K562 (cell line): ENCODE measurements at regions not wholly inside any gene's neighbourhood (a gene's known extent, or its start where the extent isn't known, plus 50 kb on each side); places are given as distances from the start of the nearest gene placed in this dataset.

Experiments used
- EP300 ChIP-seq: IDR thresholded peaks from 2 replicates; pipeline ENCODE4 v1.6.1; 2012; ENCODE audit warnings: low read length, improper control_type of control experiment
- POLR2A ChIP-seq: fragments of 450-650 bp; conservative IDR thresholded peaks from 2 replicates; pipeline ENCODE4 v1.6.1; 2016
- SP2 ChIP-seq: IDR thresholded peaks from 2 replicates; pipeline ENCODE4 v1.6.1; 2011; ENCODE audit warnings: mild to moderate bottlenecking, low read depth, low read length, moderate library complexity; ENCODE audit not compliant: poor library complexity, severe bottlenecking; ENCODE audit errors: extremely low read depth
- ZKSCAN8 ChIP-seq: fragments of 200-800 bp; sonication (Bioruptor generic); IDR thresholded peaks from 2 replicates; pipeline ENCODE4 v1.6.1; 2016; ENCODE audit warnings: missing genetic modification characterization, missing compliant biosample characterization
- ZNF224 ChIP-seq: sonication (generic); formaldehyde crosslinking; IDR thresholded peaks from 2 replicates; pipeline ENCODE4 v1.8.0; 2022; ENCODE audit warnings: mild to moderate bottlenecking, missing genetic modification reagents
- ZNF274 ChIP-seq: IDR thresholded peaks from 2 replicates; pipeline ENCODE4 v1.6.1; 2011; ENCODE audit warnings: low read depth, mild to moderate bottlenecking, low read length, moderate library complexity, borderline replicate concordance
- TF ChIP-seq, protein P1 (sequence below): IDR thresholded peaks from 2 replicates; pipeline ENCODE4 v1.6.1; 2012; ENCODE audit warnings: low read depth, low read length, improper control_type of control experiment, borderline replicate concordance
- TF ChIP-seq, protein P2 (sequence below), 2 experiments: fragments of 450-650 bp in 1 of 2; sonication (generic) in 1 of 2; formaldehyde crosslinking in 1 of 2; IDR thresholded peaks in 1 of 2; conservative IDR thresholded peaks in 1 of 2; 2 replicates each; pipeline versions ENCODE4 v1.6.1 to v1.8.1; 2016 to 2023; ENCODE audit warnings: mild to moderate bottlenecking in 2 of 2, moderate library complexity in 2 of 2, inconsistent platforms in 1 of 2, missing genetic modification reagents in 1 of 2
- TF ChIP-seq, protein P3 (sequence below), 3 experiments: IDR thresholded peaks in 2 of 3; conservative IDR thresholded peaks in 1 of 3; 2 replicates each; pipeline ENCODE4 v1.5.1; 2011 to 2012; ENCODE audit warnings: low read length in 3 of 3, mild to moderate bottlenecking in 3 of 3, control low read depth in 2 of 3, improper control_type of control experiment in 1 of 3, inconsistent platforms in 1 of 3, low read depth in 1 of 3, mixed read lengths in 1 of 3, moderate library complexity in 1 of 3; ENCODE audit not compliant: insufficient read depth in 2 of 3
- TF ChIP-seq, protein P4 (sequence below): fragments of 450-650 bp; IDR thresholded peaks from 2 replicates; pipeline ENCODE4 v1.6.1; 2016; ENCODE audit warnings: mild to moderate bottlenecking, moderate library complexity

DNA sequence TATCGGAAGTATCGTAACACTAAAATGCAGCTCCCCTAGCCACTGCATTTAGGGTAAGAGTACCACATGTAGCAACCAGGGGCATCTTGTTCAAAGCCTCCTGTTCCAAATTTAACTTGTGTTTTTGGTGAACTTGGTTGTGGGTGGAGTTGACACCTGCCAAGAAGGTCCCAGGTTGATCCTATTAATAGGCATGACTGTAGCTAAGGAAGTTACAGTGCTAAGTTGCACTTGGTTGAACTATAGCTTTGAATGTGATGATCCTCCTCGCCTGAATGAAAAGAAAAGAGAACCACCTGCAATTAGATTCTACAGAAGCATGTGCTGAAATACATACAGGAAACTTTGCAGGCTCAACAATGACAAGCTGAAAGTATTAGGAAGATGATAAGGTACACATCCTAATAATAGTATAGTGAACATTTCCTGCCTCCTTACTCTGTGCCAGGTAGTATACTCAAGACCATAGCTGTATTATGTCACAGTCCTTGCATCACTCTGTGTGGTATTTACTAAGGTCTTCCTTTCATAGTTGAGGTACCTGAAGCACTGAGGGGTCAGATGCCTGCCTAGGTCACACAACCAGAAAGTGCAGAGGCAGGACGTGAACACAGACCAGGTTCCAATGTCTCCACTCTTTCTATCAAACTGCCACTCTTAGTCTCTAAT, 64.5 kb upstream of the PIP5K1B start:
- TF ChIP-seq, protein P1, sequence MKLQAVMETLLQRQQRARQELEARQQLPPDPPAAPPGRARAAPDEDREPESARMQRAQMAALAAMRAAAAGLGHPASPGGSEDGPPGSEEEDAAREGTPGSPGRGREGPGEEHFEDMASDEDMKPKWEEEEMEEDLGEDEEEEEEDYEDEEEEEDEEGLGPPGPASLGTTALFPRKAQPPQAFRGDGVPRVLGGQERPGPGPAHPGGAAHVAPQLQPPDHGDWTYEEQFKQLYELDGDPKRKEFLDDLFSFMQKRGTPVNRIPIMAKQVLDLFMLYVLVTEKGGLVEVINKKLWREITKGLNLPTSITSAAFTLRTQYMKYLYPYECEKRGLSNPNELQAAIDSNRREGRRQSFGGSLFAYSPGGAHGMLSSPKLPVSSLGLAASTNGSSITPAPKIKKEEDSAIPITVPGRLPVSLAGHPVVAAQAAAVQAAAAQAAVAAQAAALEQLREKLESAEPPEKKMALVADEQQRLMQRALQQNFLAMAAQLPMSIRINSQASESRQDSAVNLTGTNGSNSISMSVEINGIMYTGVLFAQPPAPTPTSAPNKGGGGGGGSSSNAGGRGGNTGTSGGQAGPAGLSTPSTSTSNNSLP = no peak
- TF ChIP-seq, protein P2, sequence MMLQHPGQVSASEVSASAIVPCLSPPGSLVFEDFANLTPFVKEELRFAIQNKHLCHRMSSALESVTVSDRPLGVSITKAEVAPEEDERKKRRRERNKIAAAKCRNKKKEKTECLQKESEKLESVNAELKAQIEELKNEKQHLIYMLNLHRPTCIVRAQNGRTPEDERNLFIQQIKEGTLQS (IDR thresholded peaks at IDR 0.05) = no peak
- TF ChIP-seq, protein P2 (CRISPR knock-in tag; conservative IDR thresholded peaks at IDR 0.05) = no peak
- TF ChIP-seq SP2 (no peak), ZKSCAN8 (CRISPR knock-in tag) (no peak), POLR2A (no peak), ZNF274 (no peak), ZNF224 (CRISPR knock-in tag) (no peak), EP300 (no peak)
- TF ChIP-seq, protein P3, sequence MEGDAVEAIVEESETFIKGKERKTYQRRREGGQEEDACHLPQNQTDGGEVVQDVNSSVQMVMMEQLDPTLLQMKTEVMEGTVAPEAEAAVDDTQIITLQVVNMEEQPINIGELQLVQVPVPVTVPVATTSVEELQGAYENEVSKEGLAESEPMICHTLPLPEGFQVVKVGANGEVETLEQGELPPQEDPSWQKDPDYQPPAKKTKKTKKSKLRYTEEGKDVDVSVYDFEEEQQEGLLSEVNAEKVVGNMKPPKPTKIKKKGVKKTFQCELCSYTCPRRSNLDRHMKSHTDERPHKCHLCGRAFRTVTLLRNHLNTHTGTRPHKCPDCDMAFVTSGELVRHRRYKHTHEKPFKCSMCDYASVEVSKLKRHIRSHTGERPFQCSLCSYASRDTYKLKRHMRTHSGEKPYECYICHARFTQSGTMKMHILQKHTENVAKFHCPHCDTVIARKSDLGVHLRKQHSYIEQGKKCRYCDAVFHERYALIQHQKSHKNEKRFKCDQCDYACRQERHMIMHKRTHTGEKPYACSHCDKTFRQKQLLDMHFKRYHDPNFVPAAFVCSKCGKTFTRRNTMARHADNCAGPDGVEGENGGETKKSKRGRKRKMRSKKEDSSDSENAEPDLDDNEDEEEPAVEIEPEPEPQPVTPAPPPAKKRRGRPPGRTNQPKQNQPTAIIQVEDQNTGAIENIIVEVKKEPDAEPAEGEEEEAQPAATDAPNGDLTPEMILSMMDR (IDR thresholded peaks at IDR 0.05 in 2 of 3, conservative IDR thresholded peaks at IDR 0.05 in 1 of 3; ENCODE audit: insufficient read depth in 2 of 3, low read depth in 1 of 3, low read length in 3 of 3) = no peak
- TF ChIP-seq, protein P4, sequence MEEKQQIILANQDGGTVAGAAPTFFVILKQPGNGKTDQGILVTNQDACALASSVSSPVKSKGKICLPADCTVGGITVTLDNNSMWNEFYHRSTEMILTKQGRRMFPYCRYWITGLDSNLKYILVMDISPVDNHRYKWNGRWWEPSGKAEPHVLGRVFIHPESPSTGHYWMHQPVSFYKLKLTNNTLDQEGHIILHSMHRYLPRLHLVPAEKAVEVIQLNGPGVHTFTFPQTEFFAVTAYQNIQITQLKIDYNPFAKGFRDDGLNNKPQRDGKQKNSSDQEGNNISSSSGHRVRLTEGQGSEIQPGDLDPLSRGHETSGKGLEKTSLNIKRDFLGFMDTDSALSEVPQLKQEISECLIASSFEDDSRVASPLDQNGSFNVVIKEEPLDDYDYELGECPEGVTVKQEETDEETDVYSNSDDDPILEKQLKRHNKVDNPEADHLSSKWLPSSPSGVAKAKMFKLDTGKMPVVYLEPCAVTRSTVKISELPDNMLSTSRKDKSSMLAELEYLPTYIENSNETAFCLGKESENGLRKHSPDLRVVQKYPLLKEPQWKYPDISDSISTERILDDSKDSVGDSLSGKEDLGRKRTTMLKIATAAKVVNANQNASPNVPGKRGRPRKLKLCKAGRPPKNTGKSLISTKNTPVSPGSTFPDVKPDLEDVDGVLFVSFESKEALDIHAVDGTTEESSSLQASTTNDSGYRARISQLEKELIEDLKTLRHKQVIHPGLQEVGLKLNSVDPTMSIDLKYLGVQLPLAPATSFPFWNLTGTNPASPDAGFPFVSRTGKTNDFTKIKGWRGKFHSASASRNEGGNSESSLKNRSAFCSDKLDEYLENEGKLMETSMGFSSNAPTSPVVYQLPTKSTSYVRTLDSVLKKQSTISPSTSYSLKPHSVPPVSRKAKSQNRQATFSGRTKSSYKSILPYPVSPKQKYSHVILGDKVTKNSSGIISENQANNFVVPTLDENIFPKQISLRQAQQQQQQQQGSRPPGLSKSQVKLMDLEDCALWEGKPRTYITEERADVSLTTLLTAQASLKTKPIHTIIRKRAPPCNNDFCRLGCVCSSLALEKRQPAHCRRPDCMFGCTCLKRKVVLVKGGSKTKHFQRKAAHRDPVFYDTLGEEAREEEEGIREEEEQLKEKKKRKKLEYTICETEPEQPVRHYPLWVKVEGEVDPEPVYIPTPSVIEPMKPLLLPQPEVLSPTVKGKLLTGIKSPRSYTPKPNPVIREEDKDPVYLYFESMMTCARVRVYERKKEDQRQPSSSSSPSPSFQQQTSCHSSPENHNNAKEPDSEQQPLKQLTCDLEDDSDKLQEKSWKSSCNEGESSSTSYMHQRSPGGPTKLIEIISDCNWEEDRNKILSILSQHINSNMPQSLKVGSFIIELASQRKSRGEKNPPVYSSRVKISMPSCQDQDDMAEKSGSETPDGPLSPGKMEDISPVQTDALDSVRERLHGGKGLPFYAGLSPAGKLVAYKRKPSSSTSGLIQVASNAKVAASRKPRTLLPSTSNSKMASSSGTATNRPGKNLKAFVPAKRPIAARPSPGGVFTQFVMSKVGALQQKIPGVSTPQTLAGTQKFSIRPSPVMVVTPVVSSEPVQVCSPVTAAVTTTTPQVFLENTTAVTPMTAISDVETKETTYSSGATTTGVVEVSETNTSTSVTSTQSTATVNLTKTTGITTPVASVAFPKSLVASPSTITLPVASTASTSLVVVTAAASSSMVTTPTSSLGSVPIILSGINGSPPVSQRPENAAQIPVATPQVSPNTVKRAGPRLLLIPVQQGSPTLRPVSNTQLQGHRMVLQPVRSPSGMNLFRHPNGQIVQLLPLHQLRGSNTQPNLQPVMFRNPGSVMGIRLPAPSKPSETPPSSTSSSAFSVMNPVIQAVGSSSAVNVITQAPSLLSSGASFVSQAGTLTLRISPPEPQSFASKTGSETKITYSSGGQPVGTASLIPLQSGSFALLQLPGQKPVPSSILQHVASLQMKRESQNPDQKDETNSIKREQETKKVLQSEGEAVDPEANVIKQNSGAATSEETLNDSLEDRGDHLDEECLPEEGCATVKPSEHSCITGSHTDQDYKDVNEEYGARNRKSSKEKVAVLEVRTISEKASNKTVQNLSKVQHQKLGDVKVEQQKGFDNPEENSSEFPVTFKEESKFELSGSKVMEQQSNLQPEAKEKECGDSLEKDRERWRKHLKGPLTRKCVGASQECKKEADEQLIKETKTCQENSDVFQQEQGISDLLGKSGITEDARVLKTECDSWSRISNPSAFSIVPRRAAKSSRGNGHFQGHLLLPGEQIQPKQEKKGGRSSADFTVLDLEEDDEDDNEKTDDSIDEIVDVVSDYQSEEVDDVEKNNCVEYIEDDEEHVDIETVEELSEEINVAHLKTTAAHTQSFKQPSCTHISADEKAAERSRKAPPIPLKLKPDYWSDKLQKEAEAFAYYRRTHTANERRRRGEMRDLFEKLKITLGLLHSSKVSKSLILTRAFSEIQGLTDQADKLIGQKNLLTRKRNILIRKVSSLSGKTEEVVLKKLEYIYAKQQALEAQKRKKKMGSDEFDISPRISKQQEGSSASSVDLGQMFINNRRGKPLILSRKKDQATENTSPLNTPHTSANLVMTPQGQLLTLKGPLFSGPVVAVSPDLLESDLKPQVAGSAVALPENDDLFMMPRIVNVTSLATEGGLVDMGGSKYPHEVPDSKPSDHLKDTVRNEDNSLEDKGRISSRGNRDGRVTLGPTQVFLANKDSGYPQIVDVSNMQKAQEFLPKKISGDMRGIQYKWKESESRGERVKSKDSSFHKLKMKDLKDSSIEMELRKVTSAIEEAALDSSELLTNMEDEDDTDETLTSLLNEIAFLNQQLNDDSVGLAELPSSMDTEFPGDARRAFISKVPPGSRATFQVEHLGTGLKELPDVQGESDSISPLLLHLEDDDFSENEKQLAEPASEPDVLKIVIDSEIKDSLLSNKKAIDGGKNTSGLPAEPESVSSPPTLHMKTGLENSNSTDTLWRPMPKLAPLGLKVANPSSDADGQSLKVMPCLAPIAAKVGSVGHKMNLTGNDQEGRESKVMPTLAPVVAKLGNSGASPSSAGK = no peak
